Keratinocyte (primary cell): ENCODE measurements at regions not wholly inside any gene's neighbourhood (a gene's known extent, or its start where the extent isn't known, plus 50 kb on each side); places are given as distances from the start of the nearest gene placed in this dataset.
A peak's percentile ranks its signal among the peaks of the same experiment; 100 is the strongest.

Experiments
- DNase-seq: peaks from one replicate; pipeline ENCODE4 v3.0.0-alpha.2; 2011; ENCODE audit warnings: low read depth, missing footprints, low spot score
- FAIRE-seq: peaks from 2 replicates; lab custom pipeline; 2011; peaks lifted over from hg19 to GRCh38; lab: Jason Lieb, UNC
- H2AFZ ChIP-seq: 2 replicates; pipeline ENCODE4 v1.6.0; 2012; ENCODE audit warnings: low read length, control low read depth, inconsistent platforms; ENCODE audit not compliant: control insufficient read depth
- H3K27ac ChIP-seq: 2 replicates; pipeline ENCODE4 v1.5.1; 2011; ENCODE audit warnings: low read length; ENCODE audit not compliant: control insufficient read depth, insufficient read depth
- H3K27me3 ChIP-seq: 3 replicates; pipeline ENCODE4 v1.6.0; 2011; ENCODE audit warnings: low read length; ENCODE audit not compliant: control insufficient read depth, insufficient read depth; ENCODE audit errors: extremely low read depth
- H3K36me3 ChIP-seq, 2 experiments: 2 replicates in 1 of 2; 3 replicates in 1 of 2; pipeline ENCODE4 v1.5.1; 2011; ENCODE audit warnings: low read length in 2 of 2, mild to moderate bottlenecking in 1 of 2; ENCODE audit not compliant: control insufficient read depth in 2 of 2, insufficient read depth in 2 of 2; ENCODE audit errors: extremely low read depth in 1 of 2
- H3K4me1 ChIP-seq: 3 replicates; pipeline ENCODE4 v1.5.1; 2011; ENCODE audit warnings: low read length; ENCODE audit not compliant: control insufficient read depth, insufficient read depth; ENCODE audit errors: extremely low read depth
- H3K4me2 ChIP-seq: 3 replicates; pipeline ENCODE4 v1.6.0; 2011; ENCODE audit warnings: low read depth, low read length; ENCODE audit not compliant: control insufficient read depth, insufficient read depth; ENCODE audit errors: extremely low read depth
- H3K4me3 ChIP-seq, 3 experiments: fragments of 200-600 bp in 1 of 3; sonication (generic) in 1 of 3; 2 replicates in 2 of 3; 3 replicates in 1 of 3; pipeline ENCODE4 v1.5.1; 2011 to 2016; ENCODE audit warnings: low read length in 3 of 3, mild to moderate bottlenecking in 3 of 3, control low read depth in 2 of 3, inconsistent platforms in 1 of 3, low read depth in 1 of 3, mixed read lengths in 1 of 3, mixed run types in 1 of 3, moderate library complexity in 1 of 3; ENCODE audit not compliant: control insufficient read depth in 2 of 3, insufficient read depth in 2 of 3; ENCODE audit errors: extremely low read depth in 1 of 3
- H3K79me2 ChIP-seq: 2 replicates; pipeline ENCODE4 v1.6.0; 2012; ENCODE audit warnings: low read length; ENCODE audit not compliant: control insufficient read depth, insufficient read depth
- H3K9ac ChIP-seq: 3 replicates; pipeline ENCODE4 v1.6.0; 2011; ENCODE audit warnings: low read length; ENCODE audit not compliant: control insufficient read depth, insufficient read depth; ENCODE audit errors: extremely low read depth
- H3K9me1 ChIP-seq: 3 replicates; pipeline ENCODE4 v1.6.0; 2011; ENCODE audit warnings: low read length; ENCODE audit not compliant: control insufficient read depth, insufficient read depth; ENCODE audit errors: extremely low read depth
- H3K9me3 ChIP-seq: 2 replicates; pipeline ENCODE4 v1.5.1; 2012; ENCODE audit warnings: low read depth, low read length; ENCODE audit not compliant: control insufficient read depth
- H4K20me1 ChIP-seq: 3 replicates; pipeline ENCODE4 v1.6.0; 2011; ENCODE audit warnings: low read length; ENCODE audit not compliant: control insufficient read depth, insufficient read depth; ENCODE audit errors: extremely low read depth
- EZH2 ChIP-seq: IDR thresholded peaks from one replicate; pipeline ENCODE4 v1.6.1; 2012; ENCODE audit warnings: inconsistent platforms, mild to moderate bottlenecking, low read length, moderate library complexity
- dilution Hi-C: fragments of 300-500 bp; cut with MboI; formaldehyde crosslinking; loops from one replicate; pipeline ENCODE4 v1.7.0; 2020; ENCODE audit warnings: low sequenced_read_pairs; ENCODE audit not compliant: extremely low pct_ligation_motif_present
- TF ChIP-seq, protein P1 (sequence below), 3 experiments: IDR thresholded peaks in 1 of 3; conservative IDR thresholded peaks in 1 of 3; optimal IDR thresholded peaks in 1 of 3; 2 replicates in 2 of 3; 3 replicates in 1 of 3; pipeline versions ENCODE3 to v1.5.1; 2011; ENCODE audit warnings: low read length in 3 of 3, mild to moderate bottlenecking in 3 of 3, moderate library complexity in 2 of 3, control low read depth in 1 of 3, inconsistent platforms in 1 of 3; ENCODE audit not compliant: insufficient read depth in 2 of 3; ENCODE audit errors: extremely low read depth in 1 of 3

DNA sequence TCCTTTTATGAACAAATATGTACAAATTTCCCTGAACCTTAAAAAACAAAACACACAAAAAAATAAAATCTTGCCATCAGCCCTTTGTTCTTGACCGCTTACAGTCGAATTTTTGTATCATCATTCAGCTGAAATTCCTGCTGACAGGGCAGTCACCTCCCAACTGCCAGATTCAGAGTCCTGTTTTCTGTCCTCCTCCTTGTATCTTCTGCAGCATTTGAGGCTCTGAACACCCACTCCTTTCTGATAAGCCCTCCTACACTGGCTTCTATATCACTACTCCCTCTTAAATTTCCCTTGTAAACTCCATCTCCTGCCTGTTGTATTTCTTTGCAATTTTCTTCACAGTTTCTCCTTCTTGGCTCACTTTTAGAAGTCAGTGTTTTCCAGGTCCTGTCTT, 77.8 kb upstream of the CCN6 start:
- Histone ChIP-seq H3K4me2 (no peak overlapping the region), H3K36me3 (no peaks in the 10 kb centered on the region), H3K4me3 (no peak overlapping the region), H3K9me3 (no peaks in the 10 kb centered on the region), H3K9me1 (no peaks in the 10 kb centered on the region), H3K9ac (no peak overlapping the region), H3K27me3 (no peaks in the 10 kb centered on the region), H4K20me1 (no peaks in the 10 kb centered on the region), H3K27ac (no peak overlapping the region), H3K4me1 (peaks cover 45% of the 10 kb centered on the region), H2AFZ (peak overlapping the region; percentile 4), H3K79me2 (no peaks in the 10 kb centered on the region)
- FAIRE-seq (no peak), DNase-seq (no peak)
- dilution Hi-C loops = no loop called here
- no peak for TF ChIP-seq EZH2
- TF ChIP-seq, protein P1, sequence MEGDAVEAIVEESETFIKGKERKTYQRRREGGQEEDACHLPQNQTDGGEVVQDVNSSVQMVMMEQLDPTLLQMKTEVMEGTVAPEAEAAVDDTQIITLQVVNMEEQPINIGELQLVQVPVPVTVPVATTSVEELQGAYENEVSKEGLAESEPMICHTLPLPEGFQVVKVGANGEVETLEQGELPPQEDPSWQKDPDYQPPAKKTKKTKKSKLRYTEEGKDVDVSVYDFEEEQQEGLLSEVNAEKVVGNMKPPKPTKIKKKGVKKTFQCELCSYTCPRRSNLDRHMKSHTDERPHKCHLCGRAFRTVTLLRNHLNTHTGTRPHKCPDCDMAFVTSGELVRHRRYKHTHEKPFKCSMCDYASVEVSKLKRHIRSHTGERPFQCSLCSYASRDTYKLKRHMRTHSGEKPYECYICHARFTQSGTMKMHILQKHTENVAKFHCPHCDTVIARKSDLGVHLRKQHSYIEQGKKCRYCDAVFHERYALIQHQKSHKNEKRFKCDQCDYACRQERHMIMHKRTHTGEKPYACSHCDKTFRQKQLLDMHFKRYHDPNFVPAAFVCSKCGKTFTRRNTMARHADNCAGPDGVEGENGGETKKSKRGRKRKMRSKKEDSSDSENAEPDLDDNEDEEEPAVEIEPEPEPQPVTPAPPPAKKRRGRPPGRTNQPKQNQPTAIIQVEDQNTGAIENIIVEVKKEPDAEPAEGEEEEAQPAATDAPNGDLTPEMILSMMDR (optimal IDR thresholded peaks at IDR 0.05 in 1 of 3, IDR thresholded peaks at IDR 0.05 in 1 of 3, conservative IDR thresholded peaks at IDR 0.05 in 1 of 3; ENCODE audit: extremely low read depth in 1 of 3, insufficient read depth in 2 of 3, low read length in 3 of 3) = no peak

DNA sequence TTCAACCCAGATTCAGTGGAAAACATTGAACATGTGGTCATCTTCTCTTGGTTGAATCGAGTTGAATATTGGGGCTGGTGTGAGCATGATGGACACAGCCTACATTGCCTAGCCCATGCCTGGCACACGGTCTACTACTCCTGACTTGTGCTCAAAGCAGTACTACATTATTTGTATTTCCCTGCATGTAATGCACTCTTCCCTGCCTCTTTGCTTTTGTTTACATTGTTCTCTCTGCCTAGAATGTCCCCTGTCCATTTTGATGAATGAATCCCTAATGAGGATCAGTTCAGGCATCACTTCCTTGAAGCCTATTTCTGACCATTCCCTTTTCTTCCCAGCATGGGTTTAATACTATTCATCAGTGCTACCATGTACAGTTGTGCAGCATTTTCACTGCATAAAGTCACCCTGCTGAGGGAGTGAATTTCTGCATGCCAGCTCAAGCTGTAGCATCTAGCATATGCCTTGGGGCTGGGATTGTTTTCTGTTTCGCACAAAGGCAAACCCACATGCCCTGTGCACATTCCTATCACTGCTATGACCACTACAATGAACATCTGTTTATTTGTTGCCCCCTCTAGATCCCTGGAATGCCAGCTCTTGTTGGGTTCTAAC, 75.3 kb upstream of the CCN6 start:
- H3K36me3 ChIP-seq = no peaks in the 10 kb centered on the region
- H2AFZ ChIP-seq = peak overlapping the region; percentile 45
- FAIRE-seq (peak; percentile 89), DNase-seq (no peak)
- no peaks in the 10 kb centered on the region for H3K9me1 ChIP-seq
- no peaks in the 10 kb centered on the region for H3K9me3 ChIP-seq
- no peaks in the 10 kb centered on the region for H3K27me3 ChIP-seq
- H3K27ac ChIP-seq = no peak overlapping the region
- no peak overlapping the region for H3K4me3 ChIP-seq
- H3K4me2 ChIP-seq = no peak overlapping the region
- no peak overlapping the region for H3K9ac ChIP-seq
- no peaks in the 10 kb centered on the region for H3K79me2 ChIP-seq
- dilution Hi-C loops = no loop called here
- no peak for TF ChIP-seq EZH2
- TF ChIP-seq, protein P1 (optimal IDR thresholded peaks at IDR 0.05 in 1 of 3, IDR thresholded peaks at IDR 0.05 in 1 of 3, conservative IDR thresholded peaks at IDR 0.05 in 1 of 3; ENCODE audit: extremely low read depth in 1 of 3, insufficient read depth in 2 of 3, low read length in 3 of 3) = no peak
- no peaks in the 10 kb centered on the region for H4K20me1 ChIP-seq
- H3K4me1 ChIP-seq = peaks cover 25% of the 10 kb centered on the region
